HEK293T (cell line): ENCODE measurements at regions not wholly inside any gene's neighbourhood (a gene's known extent, or its start where the extent isn't known, plus 50 kb on each side); places are given as distances from the start of the nearest gene placed in this dataset.

ENCODE experiments used
- BHLHE40 ChIP-seq: fragments of 450-650 bp; IDR thresholded peaks from 2 replicates; pipeline ENCODE4 v1.6.1; 2016; ENCODE audit warnings: mild to moderate bottlenecking, moderate library complexity, borderline replicate concordance
- CTBP1 ChIP-seq: fragments of 450-650 bp; IDR thresholded peaks from 2 replicates; pipeline ENCODE4 v1.6.1; 2016; ENCODE audit warnings: borderline replicate concordance
- FOXA1 ChIP-seq: fragments of 450-650 bp; IDR thresholded peaks from 2 replicates; pipeline ENCODE4 v1.6.1; 2016; ENCODE audit warnings: mild to moderate bottlenecking
- FOXK2 ChIP-seq: fragments of 450-650 bp; IDR thresholded peaks from 2 replicates; pipeline ENCODE4 v1.6.1; 2016; ENCODE audit warnings: mild to moderate bottlenecking
- FOXM1 ChIP-seq: fragments of 450-650 bp; IDR thresholded peaks from 2 replicates; pipeline ENCODE4 v1.6.1; 2017; ENCODE audit warnings: mild to moderate bottlenecking, borderline replicate concordance
- HDGF ChIP-seq: fragments of 450-650 bp; IDR thresholded peaks from 2 replicates; pipeline ENCODE4 v1.6.1; 2017; ENCODE audit warnings: antibody characterized with exemption, borderline replicate concordance
- L3MBTL2 ChIP-seq: fragments of 450-650 bp; conservative IDR thresholded peaks from 2 replicates; pipeline ENCODE4 v1.6.1; 2016; ENCODE audit warnings: mild to moderate bottlenecking
- LEF1 ChIP-seq: fragments of 450-650 bp; IDR thresholded peaks from 2 replicates; pipeline ENCODE4 v1.6.1; 2017; ENCODE audit warnings: mild to moderate bottlenecking, borderline replicate concordance
- NFRKB ChIP-seq: fragments of 450-650 bp; IDR thresholded peaks from 2 replicates; pipeline ENCODE4 v1.6.1; 2016; ENCODE audit warnings: mild to moderate bottlenecking, moderate library complexity
- SP1 ChIP-seq: fragments of 450-650 bp; IDR thresholded peaks from 2 replicates; pipeline ENCODE4 v1.6.1; 2017
- SUZ12 ChIP-seq: fragments of 450-650 bp; IDR thresholded peaks from 2 replicates; pipeline ENCODE4 v1.6.1; 2016; ENCODE audit warnings: mild to moderate bottlenecking
- TARDBP ChIP-seq: fragments of 450-650 bp; IDR thresholded peaks from 2 replicates; pipeline ENCODE4 v1.6.1; 2016
- ZNF384 ChIP-seq: fragments of 450-650 bp; IDR thresholded peaks from 2 replicates; pipeline ENCODE4 v1.6.1; 2016

DNA sequence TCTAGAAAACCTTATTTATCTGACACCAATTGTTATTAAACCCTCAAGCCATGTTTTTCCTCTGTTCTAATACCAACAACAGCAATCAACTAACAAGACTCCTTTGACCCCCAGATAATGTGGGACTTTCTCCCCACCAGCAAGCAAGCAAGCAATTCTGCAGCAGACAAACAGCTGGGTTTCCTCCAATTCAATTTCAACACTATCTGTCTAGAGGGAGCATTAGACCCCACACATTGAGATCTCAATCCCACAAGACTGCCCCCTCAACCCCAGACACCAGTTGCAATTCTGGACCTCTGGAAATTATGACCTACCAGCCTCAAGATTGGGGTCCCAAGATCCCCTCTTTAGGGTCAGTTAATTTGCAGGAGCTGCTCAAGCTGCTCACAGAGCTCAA lies 89.4 kb upstream of the TMEM26 start:
- no peak for TF ChIP-seq LEF1
- no peak for TF ChIP-seq FOXA1
- no peak for TF ChIP-seq ZNF384
- no peak for TF ChIP-seq SP1
- TF ChIP-seq CTBP1, result no peak
- no peak for TF ChIP-seq FOXM1
- no peak for TF ChIP-seq NFRKB
- TF ChIP-seq BHLHE40, result no peak
- no peak for TF ChIP-seq HDGF
- no peak for TF ChIP-seq TARDBP
- TF ChIP-seq FOXK2, result no peak
- TF ChIP-seq SUZ12, result no peak
- TF ChIP-seq L3MBTL2, result no peak
